C4-2B (cell line): ENCODE measurements at regions not wholly inside any gene's neighbourhood (a gene's known extent, or its start where the extent isn't known, plus 50 kb on each side); places are given as distances from the start of the nearest gene placed in this dataset.

ENCODE experiments used
- ZFX ChIP-seq: fragments of 450-650 bp; IDR thresholded peaks from 2 replicates; pipeline ENCODE4 v1.6.1; 2017
- TF ChIP-seq, protein P1 (sequence below): fragments of 450-650 bp; conservative IDR thresholded peaks from 2 replicates; pipeline ENCODE4 v1.5.1; 2017; ENCODE audit warnings: mild to moderate bottlenecking

DNA sequence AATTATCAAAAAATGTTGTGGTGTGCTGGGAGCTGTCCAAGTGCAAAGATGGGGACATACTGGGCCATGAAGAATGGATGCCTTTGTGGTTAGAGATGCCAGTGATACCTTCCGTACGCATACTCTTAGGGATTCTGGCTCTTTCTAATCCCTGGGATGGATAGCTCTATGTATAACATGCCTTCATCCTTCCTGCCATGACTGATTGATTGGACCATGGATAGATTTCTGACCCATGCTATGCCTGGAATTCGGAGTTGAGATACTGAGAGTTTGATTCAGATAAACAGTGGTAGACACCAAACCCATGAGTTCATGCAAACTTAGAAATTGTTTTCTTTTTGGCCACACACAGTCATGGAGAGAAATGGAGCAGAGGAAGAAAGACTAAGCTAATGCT lies 147.2 kb upstream of the WDFY3 start:
- TF ChIP-seq, protein P1, sequence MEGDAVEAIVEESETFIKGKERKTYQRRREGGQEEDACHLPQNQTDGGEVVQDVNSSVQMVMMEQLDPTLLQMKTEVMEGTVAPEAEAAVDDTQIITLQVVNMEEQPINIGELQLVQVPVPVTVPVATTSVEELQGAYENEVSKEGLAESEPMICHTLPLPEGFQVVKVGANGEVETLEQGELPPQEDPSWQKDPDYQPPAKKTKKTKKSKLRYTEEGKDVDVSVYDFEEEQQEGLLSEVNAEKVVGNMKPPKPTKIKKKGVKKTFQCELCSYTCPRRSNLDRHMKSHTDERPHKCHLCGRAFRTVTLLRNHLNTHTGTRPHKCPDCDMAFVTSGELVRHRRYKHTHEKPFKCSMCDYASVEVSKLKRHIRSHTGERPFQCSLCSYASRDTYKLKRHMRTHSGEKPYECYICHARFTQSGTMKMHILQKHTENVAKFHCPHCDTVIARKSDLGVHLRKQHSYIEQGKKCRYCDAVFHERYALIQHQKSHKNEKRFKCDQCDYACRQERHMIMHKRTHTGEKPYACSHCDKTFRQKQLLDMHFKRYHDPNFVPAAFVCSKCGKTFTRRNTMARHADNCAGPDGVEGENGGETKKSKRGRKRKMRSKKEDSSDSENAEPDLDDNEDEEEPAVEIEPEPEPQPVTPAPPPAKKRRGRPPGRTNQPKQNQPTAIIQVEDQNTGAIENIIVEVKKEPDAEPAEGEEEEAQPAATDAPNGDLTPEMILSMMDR: no peak
- TF ChIP-seq ZFX: no peak
